NOMO-1 treated with DMSO at 0.1 percent for 48 hours (cell line): ENCODE measurements at regions not wholly inside any gene's neighbourhood (a gene's known extent, or its start where the extent isn't known, plus 50 kb on each side); places are given as distances from the start of the nearest gene placed in this dataset.

Experiments
- DNase-seq: peaks from one replicate; lab custom pipeline; 2025; ENCODE audit not compliant: unreplicated experiment; lab: John Stamatoyannopoulos, UW

GRCh38 chr18:41842886-41843285, 112.1 kb upstream of the PIK3C3 start:
- no peak for DNase-seq

DNA sequence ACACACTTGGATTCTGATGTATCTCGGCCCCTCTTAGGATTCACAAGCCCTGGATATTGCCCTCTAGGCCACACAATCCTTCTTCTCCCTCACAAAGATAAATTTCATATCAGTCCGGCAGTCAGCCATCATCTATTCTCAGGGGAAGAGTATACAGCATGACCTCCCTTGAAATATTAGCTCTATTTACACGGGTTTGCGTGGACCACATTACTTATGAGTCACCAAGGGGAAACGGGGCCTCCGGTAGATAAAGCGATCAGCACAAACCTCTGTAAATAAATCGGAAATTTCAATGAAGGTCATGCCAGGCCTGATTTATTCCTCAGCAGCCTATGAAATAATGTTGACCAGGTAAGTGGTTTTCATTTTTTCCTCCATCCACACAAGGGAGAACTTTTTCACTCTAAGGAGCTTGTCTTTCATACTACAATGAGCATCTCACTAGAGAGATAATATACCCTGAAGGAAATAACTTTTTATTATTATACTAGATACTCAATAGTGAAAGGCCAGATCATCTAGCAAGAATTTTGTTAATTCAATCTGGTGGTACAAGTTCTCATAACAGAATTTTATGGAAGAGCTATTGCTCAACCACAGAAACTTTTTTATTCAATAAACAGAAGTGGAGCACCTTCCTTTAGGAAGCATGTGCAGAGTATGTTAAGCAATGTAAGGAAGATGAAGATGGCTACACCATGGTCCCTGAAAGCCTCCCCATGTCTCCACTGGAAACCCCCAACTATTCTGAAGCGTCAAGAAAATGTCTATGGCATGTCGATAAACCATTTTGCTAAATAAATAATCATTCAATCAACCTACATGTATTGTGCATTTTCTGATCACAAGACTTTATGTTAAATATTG, 125.2 kb upstream of the PIK3C3 start:
- no peak for DNase-seq

DNA sequence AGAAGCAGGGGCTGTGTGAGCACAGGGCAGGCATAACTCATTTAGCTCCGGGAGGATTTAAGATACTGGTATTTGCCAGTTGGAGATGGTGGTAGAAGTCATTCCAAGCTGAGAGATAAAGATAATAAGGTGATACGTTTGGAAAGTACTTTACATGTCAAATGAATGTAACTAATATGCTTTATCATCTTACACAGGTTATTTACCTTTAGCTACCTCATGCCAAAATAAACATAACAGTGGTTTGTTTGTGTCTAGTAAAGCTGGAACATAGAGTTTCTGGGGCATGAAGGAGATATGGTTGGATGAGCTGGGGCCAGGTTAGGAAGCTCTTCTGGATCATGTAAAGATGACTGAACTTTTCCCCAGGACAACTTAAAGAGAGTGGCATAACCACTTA, 126.9 kb upstream of the PIK3C3 start:
- DNase-seq = no peak

- no peak for DNase-seq
Observed at GRCh38 chr18:41820784-41821183, 134.2 kb upstream of the PIK3C3 start.

DNA sequence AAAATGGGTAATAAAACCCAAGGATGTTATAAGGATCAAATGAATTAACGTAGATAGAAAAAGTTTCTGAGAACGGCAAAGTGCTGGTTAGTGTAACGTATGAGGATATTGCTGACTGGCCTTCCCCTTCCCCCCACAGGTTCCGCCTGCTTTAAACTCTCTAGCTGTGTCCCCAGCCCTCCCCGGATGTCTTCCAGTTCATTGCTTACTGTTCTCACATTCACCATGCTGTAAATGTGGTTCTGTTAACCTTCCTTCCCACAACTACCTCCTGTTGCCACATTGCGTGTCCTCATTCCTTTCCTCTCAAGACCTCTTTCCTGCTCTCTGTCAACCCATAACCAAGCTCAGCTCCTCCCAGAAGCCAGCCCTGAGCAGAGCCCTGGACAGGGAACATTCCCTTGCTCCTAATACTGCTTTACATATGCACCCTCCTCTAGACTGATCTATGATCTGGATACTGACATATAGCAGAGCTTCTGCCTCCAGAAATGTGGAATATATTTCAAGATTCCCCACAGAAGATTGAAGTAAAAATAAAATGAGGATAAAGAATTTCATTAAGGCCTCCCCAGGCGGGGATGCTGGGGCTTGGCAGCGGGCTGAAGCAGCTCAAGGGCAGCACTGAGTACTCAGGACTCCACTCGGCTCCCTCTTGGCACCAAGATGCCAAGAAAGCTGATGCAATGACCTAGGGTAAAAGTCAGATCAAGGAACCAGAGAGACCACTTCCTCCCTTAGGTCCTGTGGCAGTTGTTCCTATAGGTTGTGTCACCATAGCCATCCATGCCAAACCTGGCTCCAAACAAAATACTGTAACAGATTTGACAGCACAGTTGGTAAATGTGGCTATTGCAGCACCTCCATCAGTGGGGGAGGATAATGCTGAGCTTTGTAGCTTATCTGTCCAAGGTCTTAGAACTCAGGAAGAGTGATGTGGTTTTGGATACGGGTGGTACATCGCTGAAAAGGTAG, 136.4 kb upstream of the PIK3C3 start:
- DNase-seq = no peak

DNA sequence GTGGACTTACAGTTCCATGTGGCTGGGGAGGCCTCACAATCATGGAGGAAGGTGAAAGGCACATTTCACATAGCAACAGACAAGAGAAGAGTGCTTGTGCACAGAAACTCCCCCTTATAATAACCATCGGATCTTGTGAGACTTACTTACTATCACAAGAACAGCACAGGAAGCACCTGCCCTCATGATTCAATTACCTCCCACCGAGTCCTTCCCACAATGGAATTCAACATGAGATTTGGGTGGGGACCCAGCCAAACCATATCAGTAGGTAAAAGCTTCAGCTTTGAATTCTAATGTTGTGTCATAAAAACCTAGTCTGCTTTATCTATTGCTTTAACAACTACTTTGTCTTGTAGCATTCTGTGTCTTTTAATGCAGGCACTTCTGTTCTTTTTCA, 140.4 kb upstream of the PIK3C3 start:
- DNase-seq = no peak

GRCh38 chr18:41809652-41810051, 145.4 kb upstream of the PIK3C3 start:
- no peak for DNase-seq

DNA sequence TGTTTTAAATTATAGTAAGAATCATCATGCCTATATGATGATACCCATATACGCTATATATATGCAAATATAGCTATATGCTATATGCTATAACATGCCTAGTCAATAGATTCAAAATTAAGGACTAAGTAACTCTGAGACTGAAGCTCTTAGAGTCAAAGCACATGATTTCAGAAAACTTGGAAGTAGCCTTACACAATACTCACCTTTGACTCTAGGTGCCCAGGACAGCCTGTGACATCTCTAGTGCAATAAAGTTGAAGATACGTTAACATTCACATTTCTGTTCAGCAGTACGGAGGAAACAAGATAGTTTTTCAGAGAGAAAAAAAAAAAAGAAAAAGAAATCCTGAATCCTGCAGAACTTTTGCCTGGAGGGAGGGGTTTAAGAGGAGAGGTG, 149.7 kb upstream of the PIK3C3 start:
- no peak for DNase-seq

GRCh38 chr18:41798879-41799278, 156.2 kb upstream of the PIK3C3 start:
- no peak for DNase-seq

GRCh38 chr18:41790687-41791086, 164.3 kb upstream of the PIK3C3 start:
- no peak for DNase-seq

DNA sequence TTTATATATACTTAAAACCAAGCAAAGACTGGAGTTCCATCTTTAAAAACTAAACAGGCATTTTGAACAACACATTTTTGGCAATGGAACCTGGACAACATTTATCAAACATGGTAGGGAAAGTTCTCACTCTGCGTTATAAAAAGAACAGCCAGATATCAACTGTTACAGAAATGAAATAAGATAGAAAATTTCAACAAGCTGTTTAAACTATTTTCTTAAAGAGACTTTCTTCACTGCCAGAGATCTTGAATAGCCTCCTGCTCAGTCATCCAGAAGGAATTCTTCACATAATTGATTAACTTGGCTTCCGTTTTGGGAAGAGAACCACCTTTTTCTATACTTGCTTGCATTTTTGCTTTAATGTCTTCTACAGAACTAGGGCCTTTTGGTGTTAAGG, 166.0 kb upstream of the PIK3C3 start:
- no peak for DNase-seq

DNA sequence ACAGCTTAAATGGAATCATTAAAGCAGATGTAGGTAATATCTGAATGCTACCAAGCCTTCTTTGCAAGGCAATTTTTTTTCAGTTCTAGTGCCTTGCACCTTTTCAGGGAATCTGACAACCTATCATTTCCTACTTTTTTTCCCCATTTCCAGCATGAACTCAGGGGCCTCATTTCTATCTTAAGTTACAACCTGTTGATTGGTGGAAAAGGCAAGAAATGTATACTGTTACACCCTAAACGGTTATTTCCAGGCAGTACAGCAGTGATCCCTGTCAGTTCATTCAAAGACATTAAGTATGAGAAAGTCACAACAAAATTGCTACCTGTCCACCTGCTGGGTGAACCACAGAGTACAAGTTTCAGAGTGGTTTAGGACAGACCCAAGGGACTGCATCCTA, 171.2 kb upstream of the PIK3C3 start:
- no peak for DNase-seq

- DNase-seq = no peak
Observed at GRCh38 chr18:41783065-41783818, 171.8 kb upstream of the PIK3C3 start.

GRCh38 chr18:41771973-41772372, 183.1 kb upstream of the PIK3C3 start:
- DNase-seq = no peak

GRCh38 chr18:41769265-41769664, 185.8 kb upstream of the PIK3C3 start:
- DNase-seq = no peak

DNA sequence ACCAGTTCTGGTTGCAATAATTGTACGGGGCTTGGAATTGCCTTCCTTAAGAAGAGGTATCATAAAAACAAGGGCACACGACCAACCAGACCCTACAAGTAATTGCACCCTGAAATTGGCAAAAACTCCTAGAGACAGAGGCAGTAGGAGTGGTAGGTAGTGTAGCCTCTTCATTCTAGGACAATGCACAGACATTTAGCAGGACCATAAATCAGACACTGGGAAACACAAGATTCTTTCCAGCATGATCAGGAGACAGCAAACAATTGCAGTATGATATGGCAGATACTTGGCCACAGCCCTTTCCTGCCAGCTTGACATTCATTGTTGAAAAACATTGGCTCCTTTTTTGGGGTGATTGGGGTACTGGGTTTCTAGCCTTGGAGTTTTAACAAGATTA, 186.6 kb upstream of the PIK3C3 start:
- DNase-seq = no peak

GRCh38 chr18:41767960-41768359, 187.1 kb upstream of the PIK3C3 start:
- DNase-seq = no peak

DNA sequence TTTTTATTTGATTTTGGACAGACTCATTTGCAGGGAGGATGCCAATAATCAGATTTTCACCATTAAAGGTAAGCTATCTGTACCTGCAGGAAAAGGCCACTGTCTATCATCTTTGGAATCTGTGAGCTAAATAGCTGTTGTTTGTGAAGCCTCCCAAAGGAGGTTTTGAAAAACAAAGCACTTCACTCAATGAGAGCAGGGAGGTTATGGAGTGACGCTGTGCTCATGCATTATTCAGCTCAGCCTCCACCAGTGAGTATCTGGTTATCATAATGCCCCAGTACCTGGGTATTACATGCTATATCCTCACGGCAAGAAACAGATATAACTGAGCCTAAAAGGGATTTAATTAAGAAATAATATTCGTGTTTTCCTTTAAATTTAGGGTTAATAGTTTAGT, 189.6 kb upstream of the PIK3C3 start:
- no peak for DNase-seq

GRCh38 chr18:41763361-41763760, 191.7 kb upstream of the PIK3C3 start:
- no peak for DNase-seq

DNA sequence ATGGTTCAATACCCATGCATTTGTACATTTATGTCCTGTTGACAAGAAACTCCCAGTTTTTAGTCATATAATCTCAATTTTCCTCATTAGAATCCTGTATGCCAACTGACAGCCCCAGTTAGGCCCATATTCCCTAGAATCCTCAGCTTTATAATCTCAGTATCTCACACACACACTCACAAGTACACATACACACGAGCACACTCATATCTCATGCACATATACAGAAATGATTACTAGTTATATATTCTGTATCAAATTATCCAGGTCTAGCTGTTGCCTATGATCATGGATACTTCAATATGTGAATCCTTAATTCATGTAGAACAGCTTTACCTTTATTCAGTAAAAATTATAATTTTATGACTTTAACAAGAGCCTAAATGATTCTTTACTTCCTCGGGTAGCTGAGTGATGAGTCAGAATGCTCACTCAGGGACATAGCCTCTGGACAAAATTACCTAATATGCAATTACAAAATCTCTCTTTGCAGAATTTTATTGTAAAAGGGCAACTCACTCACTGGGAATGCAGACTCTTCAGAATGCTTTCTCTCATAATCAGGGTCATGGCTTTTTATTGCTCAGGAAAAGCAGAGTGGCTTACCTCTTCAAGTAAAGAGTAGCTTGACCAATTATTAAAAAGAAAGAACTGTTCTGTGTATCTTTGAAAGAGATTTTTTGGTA, 193.6 kb upstream of the PIK3C3 start:
- DNase-seq = no peak

DNA sequence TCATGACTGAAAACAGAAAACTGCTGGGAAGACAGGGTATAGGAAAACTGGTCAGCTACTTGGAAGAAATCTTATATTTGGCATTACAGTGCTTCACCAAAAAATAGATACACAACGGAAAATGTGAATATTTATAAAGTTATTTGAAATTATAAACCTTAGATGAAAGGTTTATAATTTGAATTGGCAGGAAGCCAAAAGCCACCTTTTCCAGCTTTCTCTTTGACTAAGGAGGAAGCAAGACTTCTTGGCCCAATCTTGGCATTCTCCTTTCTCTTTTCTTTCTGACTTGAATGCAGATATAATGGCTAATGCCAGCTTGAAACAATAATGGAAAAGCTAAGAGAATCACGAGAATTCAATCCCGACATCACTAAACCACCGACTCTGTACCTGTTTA, 196.5 kb upstream of the PIK3C3 start:
- no peak for DNase-seq
